HG02642 (cell line): ENCODE measurements at regions not wholly inside any gene's neighbourhood (a gene's known extent, or its start where the extent isn't known, plus 50 kb on each side); places are given as distances from the start of the nearest gene placed in this dataset.
A peak's percentile ranks its signal among the peaks of the same experiment; 100 is the strongest.
"Not testable (repeated sequence)": the region's sequence is repeated elsewhere in the genome, so short reads cannot be mapped to it uniquely, and the experiment has no call there.

Source experiments
- ATAC-seq: cut with Tn5 transposase; IDR thresholded peaks from one replicate; pipeline ENCODE4 v1.9.1; 2021; ENCODE audit warnings: mild to moderate bottlenecking; ENCODE audit not compliant: unreplicated experiment, poor library complexity

DNA sequence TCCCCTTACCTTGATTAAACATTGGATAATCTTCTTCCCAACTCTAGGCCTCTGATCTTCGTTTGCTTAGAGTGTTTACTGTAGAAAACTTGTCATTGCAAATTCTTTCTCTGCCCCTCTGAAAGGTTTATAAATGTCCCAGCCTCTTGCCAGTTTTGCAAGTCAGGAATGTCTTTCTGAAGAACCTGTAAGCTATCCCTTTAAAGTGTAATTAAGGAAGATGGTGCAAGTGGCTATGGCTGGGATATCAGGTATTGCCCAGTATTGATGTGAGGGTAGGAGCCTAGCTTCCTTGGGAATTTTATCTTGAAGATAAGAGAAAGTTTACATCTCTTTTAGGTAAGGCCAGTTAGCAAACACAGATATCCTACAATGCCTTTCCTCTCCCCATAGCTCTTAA, 211.0 kb upstream of the RIMS1 start:
- no peak for ATAC-seq

DNA sequence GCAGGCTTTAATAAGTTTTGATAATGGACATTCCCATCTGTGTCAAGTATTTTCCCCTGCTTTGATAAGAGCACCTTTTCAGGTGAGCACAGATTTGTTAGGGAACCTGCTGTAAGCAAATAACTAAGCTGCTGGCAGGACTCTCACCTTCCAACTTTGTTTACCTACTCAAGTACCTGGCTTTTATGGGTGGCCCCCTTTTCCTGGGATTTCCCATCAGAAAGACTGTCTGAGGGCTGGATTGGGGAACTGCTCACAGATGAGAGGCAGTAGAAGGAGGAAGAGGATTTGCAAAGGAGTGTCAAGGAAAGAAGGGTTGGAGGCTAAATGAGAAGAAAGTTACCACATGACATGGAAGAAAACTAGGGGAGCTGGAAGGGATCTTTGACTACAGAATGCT, 210.1 kb upstream of the RIMS1 start:
- no peak for ATAC-seq

DNA sequence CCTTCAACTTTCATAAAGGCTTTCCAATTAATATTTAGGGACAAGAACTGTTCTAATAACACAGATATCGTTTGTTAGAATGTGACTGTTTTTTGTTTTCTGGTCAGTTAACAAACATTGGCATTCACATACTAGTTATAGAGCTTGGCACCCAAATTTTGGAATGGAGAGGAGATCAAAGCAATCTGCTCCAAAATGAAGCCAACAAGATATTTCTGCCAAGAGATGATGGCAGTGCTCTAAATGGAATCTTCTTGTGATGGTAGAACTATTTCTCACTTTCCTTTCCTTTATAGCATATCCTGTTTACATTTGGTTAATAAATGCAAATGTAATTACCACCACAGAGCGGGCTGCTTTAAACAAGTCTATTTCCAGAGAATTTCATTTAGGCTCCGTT, 208.3 kb upstream of the RIMS1 start:
- ATAC-seq = no peak

DNA sequence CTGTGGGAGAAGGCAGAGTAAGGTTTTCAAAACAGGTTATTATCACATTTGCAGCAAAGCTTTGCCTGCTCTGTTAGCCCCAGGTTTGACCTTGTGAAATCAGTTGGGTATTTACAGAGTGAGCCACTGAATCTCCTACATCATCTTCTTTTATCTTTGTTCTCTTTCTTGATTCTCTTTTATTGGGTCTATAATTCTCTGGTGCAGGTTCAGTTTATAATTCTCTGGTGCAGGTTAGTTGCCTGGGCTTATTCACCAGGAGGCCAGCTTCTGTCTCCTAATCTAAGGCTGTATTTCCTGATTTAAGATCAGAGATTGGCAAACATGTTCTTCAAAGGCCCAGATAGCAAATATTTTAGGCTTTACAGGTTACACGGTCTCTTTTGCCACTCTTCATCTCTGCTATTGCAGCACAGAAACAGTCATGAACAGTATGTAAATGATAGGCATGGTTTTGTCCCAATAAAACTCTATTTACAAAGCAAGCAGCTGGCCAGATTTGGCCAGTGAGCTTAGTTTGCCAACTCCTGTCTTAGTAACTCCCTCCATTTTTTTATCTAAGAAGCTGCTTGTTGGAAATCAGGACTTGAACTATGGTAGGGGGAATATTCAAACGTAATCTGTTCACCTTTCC, 205.0 kb upstream of the RIMS1 start:
- no peak for ATAC-seq

DNA sequence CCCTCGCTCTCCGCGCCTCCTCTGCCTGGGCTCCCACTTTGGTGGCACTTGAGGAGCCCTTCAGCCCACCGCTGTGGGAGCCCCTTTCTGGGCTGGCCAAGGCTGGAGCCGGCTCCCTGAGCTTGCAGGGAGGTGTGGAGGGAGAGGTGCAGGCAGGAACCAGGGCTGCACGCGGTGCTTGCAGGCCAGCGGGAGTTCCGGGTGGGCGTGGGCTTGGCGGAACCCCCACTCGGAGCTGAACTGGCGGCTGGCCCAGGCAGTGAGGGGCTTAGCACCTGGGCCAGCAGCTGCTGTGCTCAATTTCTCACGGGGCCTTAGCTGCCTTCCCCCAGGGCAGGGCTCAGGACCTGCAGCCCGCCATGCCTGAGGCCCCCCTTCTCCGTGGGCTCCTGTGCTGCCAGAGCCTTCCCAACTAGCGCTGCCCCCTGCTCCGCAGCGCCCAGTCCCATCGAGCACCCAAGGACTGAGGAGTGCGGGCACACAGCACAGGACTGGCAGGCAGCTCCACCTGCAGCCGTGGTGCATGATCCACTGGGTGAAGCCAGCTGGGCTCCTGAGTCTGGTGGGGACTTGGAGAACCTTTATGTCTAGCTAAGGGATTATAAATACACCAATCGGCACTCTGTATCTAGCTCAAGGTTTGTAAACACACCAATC, 200.2 kb upstream of the RIMS1 start:
- ATAC-seq = not testable (repeated sequence)

DNA sequence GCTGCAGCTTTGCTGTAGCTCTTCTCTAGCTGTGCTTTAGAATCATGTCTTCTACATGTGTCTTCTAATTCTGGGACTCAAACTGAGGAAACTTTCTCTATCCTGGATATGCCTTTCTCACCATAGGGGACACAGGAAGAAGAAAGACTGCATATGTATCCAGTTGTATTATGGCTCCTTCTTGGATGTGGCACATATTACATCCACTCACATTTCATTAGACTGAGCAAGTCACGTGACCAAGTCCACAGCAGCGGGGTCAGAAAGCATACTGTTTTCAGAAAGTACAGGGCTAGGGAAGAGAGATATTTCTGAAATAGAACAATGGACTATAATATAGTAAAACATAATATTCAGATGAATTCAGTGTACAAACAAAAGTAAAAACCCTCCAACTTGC, 187.6 kb upstream of the RIMS1 start:
- ATAC-seq = no peak

DNA sequence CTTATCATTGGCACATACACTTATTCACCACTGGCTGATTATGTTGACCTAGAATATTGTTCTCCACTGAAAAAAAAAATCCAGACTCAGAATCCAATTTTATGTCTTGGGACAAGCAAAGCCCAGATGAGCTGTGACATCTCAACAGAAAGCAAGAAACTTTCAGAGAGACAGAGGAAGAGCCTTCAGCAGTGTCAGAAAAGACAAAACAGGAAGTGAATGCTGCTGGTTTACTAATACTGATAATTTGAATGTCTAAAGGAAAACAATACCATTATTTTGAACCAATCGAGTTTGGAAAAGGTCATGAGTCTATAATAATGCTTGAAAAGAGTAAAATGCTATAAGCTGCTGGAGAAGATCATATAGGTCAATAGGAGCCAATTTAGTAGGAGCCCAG, 179.8 kb upstream of the RIMS1 start:
- ATAC-seq = peak; percentile 81

DNA sequence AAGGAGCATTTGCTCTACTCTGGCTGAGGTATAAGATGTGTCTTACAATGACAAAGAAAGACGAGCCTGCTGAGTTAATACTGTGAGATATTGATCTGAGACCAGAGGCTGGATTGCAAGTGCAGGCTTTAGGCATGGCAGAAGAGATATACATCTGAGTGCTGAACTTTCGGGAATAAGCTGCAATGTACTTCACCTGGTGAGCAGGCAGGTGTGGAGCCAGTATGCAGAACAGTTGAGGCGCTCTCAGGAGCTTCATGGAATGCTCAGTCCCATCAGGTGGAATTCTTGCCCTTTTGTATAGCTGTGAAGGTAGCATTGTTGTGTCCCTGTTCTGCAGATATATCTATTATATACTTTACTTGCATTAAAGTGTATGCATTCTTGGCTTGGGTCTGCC, 179.3 kb upstream of the RIMS1 start:
- ATAC-seq = no peak

DNA sequence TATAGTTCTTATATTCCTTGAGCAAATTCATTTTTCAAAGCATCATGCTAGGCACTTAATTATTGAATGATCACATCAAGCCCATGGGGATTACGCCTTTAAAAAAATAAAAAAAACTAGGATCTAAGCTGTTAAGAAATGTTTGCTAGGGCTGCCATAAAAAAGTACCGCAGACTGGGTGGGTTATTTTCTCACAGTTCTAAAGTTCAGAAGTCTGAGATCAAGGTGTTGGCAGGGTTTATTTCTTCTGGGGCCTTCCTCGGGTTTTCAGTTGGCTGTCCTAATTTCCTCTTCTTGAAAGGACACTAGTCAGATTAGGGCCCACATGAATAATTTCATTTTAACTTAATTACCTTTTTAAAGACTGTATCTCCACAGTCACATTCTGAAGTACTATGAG, 165.6 kb upstream of the RIMS1 start:
- ATAC-seq = no peak

DNA sequence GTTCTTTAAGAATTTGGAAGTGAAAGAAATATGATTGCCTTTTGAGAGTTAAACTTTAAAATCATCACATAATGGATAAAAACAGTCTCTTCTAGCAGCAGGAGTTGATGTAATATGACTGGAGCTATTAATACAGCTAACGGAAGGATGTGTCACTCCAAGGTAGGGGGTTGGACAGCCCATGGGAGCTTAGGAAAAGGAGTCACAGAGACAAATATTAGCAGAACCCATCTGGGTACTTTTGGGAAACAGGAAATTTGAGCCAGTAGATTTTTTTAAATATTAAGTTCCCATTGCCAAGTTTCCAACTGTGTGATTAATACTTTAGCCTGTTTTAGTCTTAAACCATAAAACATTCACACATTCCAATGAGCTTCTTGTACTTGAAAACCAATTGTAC, 164.7 kb upstream of the RIMS1 start:
- ATAC-seq = no peak

DNA sequence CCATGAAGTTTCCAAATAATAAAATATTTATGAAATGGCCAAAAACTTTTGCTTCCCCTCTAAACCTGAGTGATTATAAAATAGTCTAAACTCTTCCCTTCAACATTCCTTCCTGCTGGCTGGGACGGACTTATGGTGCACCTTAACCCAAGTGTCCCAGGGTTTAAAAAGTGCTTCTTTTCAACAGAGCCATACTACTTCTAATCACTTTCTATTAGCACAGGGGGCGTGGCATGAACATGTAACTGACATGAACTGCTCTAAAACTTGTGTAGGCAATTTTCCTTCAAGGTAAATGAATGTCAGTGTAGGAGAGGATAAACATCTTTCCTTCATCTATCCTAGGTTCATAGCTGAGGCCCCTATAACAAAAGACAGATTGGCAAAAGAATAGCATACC, 163.6 kb upstream of the RIMS1 start:
- no peak for ATAC-seq

DNA sequence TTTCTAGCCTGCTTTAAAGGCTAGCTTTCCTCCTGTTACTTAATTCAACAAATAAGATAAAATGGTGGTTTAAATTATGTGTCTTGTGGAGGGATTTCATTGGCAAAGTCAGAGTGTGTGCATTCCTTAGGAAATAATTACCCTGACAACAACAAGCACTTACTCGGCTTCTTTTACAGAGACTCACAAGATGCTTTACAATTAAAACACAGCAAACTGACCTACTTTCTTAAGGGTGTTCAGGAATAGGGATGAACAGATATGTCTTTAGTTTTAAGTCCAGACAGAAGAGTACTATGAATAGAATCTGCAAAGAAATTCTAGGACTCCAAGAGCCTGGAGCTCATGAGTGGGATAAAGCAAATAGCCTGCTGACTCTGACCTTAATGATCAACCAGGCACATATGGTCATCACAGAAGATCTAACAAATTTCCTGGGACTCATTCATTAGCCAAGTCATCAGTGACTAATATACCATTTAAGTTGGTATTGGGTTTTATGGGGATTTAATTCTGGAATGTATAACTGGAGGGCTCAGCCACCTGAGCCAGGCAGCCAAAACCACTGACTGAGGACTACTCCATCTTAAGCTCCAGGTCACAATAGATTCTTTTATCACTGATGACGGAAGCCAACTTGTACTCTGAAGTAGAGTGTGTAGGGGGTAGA, 161.8 kb upstream of the RIMS1 start:
- no peak for ATAC-seq

DNA sequence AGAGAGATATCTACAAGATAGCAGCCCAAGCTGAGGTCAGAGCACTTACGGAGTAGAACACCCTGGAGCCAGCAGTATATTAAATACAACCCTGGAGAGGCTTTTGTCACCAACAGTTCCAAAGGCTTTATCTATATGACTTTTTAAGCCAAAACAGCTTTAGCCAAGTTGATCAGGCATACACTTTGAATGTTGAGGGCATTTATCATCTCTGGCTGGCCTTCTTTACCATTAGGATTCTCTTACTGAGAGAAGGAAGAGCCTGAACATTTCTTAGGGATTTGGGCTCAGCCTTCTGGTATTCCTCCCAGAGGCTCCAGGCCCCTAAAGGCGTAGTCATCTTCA, 161.3 kb upstream of the RIMS1 start:
- ATAC-seq = no peak

DNA sequence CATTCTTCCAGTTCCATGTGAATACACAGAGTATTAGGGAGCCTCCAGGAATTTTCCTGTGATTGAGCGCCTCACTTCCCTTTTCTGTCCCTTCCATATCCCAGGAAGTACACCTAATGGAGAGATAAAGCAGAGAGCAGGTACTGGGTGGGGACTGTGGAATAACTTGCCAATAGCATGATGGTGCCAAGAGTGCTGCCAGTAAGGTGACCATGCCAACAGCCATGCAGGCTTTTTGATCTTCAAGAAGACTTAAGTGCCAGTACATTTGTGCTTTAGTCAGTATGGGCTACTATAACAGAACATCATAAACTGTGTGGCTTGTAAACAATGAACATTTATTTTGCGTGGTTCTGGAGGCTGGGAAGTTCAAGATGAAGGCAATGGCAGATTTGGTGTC, 160.2 kb upstream of the RIMS1 start:
- no peak for ATAC-seq

DNA sequence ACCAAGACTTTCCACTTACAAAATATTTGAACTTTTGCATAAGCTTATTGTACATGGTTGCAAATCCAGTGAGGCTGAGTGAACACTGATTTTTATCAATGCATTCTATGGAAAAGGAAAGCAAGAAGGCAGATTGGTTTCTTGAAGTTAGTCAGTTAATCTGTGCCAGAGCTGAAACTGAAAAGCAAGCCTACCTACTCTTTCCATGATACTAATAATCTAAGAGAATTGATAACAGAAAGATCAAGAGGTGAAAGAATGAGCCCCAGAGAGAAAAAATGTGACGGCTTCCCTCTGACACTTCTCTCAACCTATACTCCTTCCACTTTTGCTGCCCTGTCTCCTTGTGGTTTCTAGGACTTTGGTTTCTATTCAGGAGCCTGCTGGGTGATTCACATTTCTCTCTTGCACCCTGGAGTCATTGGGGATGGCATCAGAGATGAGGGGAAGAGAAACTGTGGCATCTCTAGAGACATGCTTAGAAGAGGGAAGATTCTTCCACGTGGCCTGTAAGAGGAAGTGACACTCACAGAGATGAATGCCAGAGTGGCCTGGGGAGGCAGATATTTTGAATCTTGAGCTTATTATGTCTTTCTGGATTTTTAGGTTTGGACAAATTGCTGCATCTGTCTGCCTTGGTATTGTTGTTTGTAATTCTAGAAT, 158.6 kb upstream of the RIMS1 start:
- ATAC-seq = peak; percentile 93

DNA sequence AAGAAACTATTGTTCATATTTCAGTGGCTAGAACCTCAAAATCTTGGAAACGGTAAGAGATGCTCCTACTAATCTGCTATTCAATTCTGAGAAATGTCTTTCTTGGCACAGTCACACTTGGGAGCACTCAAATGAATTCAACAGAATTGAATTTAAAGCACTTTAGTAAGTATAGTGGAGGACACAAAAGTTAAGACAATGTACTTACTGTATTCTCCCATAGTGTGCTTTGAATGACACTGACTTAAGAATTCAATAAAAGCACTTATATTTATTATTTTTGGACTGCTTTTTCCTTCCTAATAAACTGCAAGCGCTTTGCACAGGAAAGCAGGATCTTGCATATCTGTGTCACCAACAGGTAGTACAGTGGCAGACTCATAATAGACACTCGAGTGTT, 156.1 kb upstream of the RIMS1 start:
- no peak for ATAC-seq

DNA sequence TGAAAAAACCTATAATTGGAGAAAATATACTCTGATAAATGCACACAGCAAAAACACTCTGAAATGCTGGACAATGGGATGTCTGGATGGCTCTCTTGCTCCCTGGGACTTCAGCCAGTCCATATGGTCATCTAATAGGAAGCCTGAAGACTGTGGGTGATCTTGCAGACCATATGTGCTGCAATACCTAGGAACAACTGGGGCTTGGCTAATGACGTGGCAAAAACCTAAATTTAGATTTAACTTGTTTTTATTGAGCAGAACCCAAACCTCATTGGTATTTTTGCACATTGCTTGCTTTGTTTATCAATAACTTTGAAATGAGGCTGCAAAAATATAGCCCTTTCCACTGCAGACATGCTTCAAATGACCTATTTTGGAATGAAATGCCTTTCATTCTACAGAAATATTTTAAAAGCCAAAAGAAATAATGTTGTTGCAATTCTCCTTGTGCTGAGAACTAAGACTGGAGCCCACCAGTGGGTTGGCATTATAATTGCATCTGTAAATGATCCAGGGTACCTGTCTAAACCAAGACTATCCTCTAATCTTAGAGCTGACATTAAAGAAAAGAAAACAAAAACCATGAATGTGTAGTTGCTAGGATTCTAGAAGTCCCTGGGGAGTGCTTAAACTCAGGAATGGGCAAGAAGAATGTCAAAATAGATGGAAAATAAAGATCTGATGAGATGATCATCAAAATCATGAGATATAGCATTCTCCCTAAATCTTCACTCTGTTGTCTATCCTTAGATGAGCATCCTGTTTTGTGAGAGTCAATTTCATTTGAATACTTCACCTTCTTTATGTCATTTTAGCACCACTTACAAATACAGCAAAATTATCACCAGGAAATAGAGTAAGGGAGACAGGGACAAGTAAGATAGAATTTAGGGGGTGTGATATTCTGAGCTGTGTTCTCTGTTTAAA, 152.1 kb upstream of the RIMS1 start:
- no peak for ATAC-seq

DNA sequence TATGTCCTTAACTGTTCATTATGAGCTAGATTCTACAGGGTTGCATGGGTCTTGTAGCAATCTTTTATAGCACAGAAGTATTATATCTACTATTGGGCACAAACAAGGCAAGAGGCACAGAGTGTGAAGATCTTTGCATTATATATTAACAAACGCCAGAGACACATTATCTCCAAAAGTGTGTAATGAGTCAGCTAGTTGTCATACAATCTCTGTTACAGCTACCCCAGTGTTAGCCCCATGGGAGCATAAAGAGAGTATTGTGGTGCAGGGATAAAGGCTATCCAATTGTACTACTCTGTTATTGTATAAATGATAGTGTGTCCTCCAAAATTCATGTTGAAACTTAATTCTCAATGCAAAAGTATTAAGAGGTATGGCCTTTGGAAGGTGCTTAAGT, 148.4 kb upstream of the RIMS1 start:
- no peak for ATAC-seq

DNA sequence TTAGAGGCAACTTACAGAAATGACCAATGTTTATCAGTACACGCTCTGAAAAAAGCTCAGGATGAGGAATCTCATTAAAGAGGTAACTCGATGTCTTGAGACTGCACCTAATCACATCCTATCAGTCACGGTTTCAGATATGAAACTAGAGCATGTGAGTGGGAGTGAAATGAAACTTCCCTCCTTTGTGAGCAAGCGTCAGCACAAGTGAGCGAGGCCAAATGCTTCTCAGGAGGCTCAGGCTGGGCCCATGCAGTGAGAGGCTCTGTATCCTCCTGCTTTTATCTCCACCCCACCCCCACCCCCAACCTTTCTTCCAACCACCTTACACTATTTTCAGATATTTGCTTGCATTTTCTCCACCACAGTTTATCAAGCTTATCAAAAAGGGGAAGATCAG, 140.8 kb upstream of the RIMS1 start:
- no peak for ATAC-seq

DNA sequence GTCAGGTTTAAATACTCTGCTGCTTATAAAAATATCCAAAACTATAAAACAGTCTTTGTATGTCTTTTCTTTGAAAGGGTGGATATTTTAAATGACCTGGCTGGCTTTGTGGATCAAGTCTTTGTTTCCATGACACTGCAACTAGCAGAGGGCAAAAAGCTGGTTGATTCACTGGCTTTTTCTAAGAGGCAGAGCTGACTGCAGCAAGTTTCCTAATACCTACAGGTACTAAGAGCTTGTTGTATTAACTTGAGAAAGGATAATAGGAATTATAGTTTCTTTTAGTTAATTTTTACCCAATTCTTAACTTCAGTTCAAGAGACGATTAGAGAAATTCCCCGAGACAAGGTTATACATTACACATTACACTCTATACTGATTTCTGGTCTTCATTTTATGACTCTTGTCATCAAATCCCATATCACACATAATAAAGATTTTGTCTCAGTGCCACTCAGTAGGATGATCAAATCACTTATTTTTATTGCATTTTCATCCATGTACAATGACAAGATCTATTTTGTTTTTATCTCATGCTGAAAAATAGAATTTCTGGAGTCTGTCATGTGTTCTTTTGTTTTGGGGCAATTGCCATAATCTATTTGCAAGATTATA, 120.1 kb upstream of the RIMS1 start:
- no peak for ATAC-seq
